GM19328 (cell line): ENCODE measurements at regions not wholly inside any gene's neighbourhood (a gene's known extent, or its start where the extent isn't known, plus 50 kb on each side); places are given as distances from the start of the nearest gene placed in this dataset.
"Not testable (repeated sequence)": the region's sequence is repeated elsewhere in the genome, so short reads cannot be mapped to it uniquely, and the experiment has no call there.

Experiments
- ATAC-seq: cut with Tn5 transposase; IDR thresholded peaks from one replicate; pipeline ENCODE4 v1.9.1; 2021; ENCODE audit warnings: mild to moderate bottlenecking, moderate library complexity; ENCODE audit not compliant: unreplicated experiment

- no peak for ATAC-seq
Measured at GRCh38 chr1:116292929-116293725, 79.9 kb upstream of the ATP1A1 start.

- no peak for ATAC-seq
Measured at GRCh38 chr1:116297495-116298212, 75.4 kb upstream of the ATP1A1 start.

- not testable (repeated sequence) for ATAC-seq
Measured at GRCh38 chr1:116298213-116298579, 74.8 kb upstream of the ATP1A1 start.

GRCh38 chr1:116298746-116299145 lies 74.3 kb upstream of the ATP1A1 start:
- no peak for ATAC-seq

- no peak for ATAC-seq
Measured at GRCh38 chr1:116299248-116299647, 73.8 kb upstream of the ATP1A1 start.

- no peak for ATAC-seq
Measured at GRCh38 chr1:116302281-116302680, 70.8 kb upstream of the ATP1A1 start.

- ATAC-seq: no peak
Measured at GRCh38 chr1:116306102-116306501, 66.9 kb upstream of the ATP1A1 start.

GRCh38 chr1:116306840-116307442 lies 66.1 kb upstream of the ATP1A1 start:
- no peak for ATAC-seq

GRCh38 chr1:116308276-116308675 lies 64.8 kb upstream of the ATP1A1 start:
- no peak for ATAC-seq

GRCh38 chr1:116309090-116309870 lies 63.8 kb upstream of the ATP1A1 start:
- ATAC-seq: no peak

- ATAC-seq: no peak
Measured at GRCh38 chr1:116310180-116310579, 62.9 kb upstream of the ATP1A1 start.

- no peak for ATAC-seq
Measured at GRCh38 chr1:116311193-116311592, 61.9 kb upstream of the ATP1A1 start.

- ATAC-seq: no peak
Measured at GRCh38 chr1:116311756-116312680, 61.0 kb upstream of the ATP1A1 start.

GRCh38 chr1:116312681-116313069 lies 60.4 kb upstream of the ATP1A1 start:
- no peak for ATAC-seq

GRCh38 chr1:116313776-116314175 lies 59.3 kb upstream of the ATP1A1 start:
- ATAC-seq: no peak

GRCh38 chr1:116314305-116314919 lies 58.6 kb upstream of the ATP1A1 start:
- ATAC-seq: no peak

GRCh38 chr1:116316373-116316772 lies 56.7 kb upstream of the ATP1A1 start:
- no peak for ATAC-seq

GRCh38 chr1:116318897-116319296 lies 54.1 kb upstream of the ATP1A1 start:
- no peak for ATAC-seq

GRCh38 chr1:116320874-116321273 lies 52.2 kb upstream of the ATP1A1 start:
- ATAC-seq: no peak

GRCh38 chr1:116321766-116322175 lies 51.3 kb upstream of the ATP1A1 start:
- ATAC-seq: no peak
